H9 (cell line): ENCODE measurements at regions not wholly inside any gene's neighbourhood (a gene's known extent, or its start where the extent isn't known, plus 50 kb on each side); places are given as distances from the start of the nearest gene placed in this dataset.

Experiments used
- DNase-seq: peaks from one replicate; pipeline ENCODE4 v3.0.0-alpha.2; 2017
- H2AFZ ChIP-seq: one replicate; pipeline ENCODE4 v1.6.1; 2013; ENCODE audit warnings: mild to moderate bottlenecking, low read length, control low read depth, moderate library complexity
- H2AK5ac ChIP-seq: 2 replicates; pipeline ENCODE4 v1.6.1; 2013; ENCODE audit warnings: low read length, control low read depth, mixed read lengths; ENCODE audit not compliant: insufficient read length
- H2BK120ac ChIP-seq: one replicate; pipeline ENCODE4 v1.6.1; 2013; ENCODE audit warnings: low read depth, mild to moderate bottlenecking, low read length, control low read depth, inconsistent platforms; ENCODE audit not compliant: poor library complexity, severe bottlenecking
- H2BK12ac ChIP-seq: 2 replicates; pipeline ENCODE4 v1.6.1; 2013; ENCODE audit warnings: low read length, control low read depth, mixed read lengths, low read depth; ENCODE audit not compliant: insufficient read length
- H2BK15ac ChIP-seq: 2 replicates; pipeline ENCODE4 v1.6.1; 2013; ENCODE audit warnings: low read depth, low read length, control low read depth
- H2BK20ac ChIP-seq: one replicate; pipeline ENCODE4 v1.6.1; 2013; ENCODE audit warnings: low read depth, mild to moderate bottlenecking, low read length, control low read depth, inconsistent platforms; ENCODE audit not compliant: poor library complexity, severe bottlenecking
- H2BK5ac ChIP-seq: 2 replicates; pipeline ENCODE4 v1.6.1; 2013; ENCODE audit warnings: low read length, control low read depth, mixed read lengths; ENCODE audit not compliant: insufficient read length
- H3K14ac ChIP-seq: 2 replicates; pipeline ENCODE4 v1.6.1; 2013; ENCODE audit warnings: low read length, control low read depth; ENCODE audit not compliant: insufficient read depth
- H3K18ac ChIP-seq: 2 replicates; pipeline ENCODE4 v1.6.1; 2013; ENCODE audit warnings: low read depth, mild to moderate bottlenecking, mixed read lengths, low read length, control low read depth; ENCODE audit not compliant: insufficient read length
- H3K23ac ChIP-seq: 2 replicates; pipeline ENCODE4 v1.6.1; 2013; ENCODE audit warnings: low read length, control low read depth, mixed read lengths, low read depth; ENCODE audit not compliant: insufficient read length
- H3K23me2 ChIP-seq: 2 replicates; pipeline ENCODE4 v1.6.1; 2013; ENCODE audit warnings: low read depth, mild to moderate bottlenecking, mixed read lengths, low read length, control low read depth; ENCODE audit not compliant: insufficient read length, poor library complexity, severe bottlenecking
- H3K27ac ChIP-seq: 2 replicates; pipeline ENCODE4 v1.5.1; 2013; ENCODE audit warnings: low read length, control low read depth, mixed read lengths, low read depth; ENCODE audit not compliant: insufficient read length
- H3K27me3 ChIP-seq: 2 replicates; pipeline ENCODE4 v1.6.1; 2013; ENCODE audit warnings: low read length, control low read depth, inconsistent platforms; ENCODE audit not compliant: insufficient read depth
- H3K4ac ChIP-seq: 2 replicates; pipeline ENCODE4 v1.6.1; 2013; ENCODE audit warnings: low read depth, mild to moderate bottlenecking, control low read depth, inconsistent platforms, low read length, moderate library complexity
- H3K4me1 ChIP-seq: 2 replicates; pipeline ENCODE4 v1.6.1; 2013; ENCODE audit warnings: low read length, control low read depth, inconsistent platforms; ENCODE audit not compliant: insufficient read depth
- H3K4me2 ChIP-seq: 2 replicates; pipeline ENCODE4 v1.6.1; 2013; ENCODE audit warnings: low read length, control low read depth, mixed read lengths; ENCODE audit not compliant: insufficient read length, insufficient read depth
- H3K56ac ChIP-seq: 2 replicates; pipeline ENCODE4 v1.6.1; 2013; ENCODE audit warnings: low read depth, mild to moderate bottlenecking, mixed read lengths, low read length, control low read depth; ENCODE audit not compliant: insufficient read length
- H3K79me1 ChIP-seq: 2 replicates; pipeline ENCODE4 v1.6.1; 2013; ENCODE audit warnings: low read depth, mild to moderate bottlenecking, moderate library complexity, low read length, control low read depth, inconsistent platforms; ENCODE audit not compliant: insufficient read depth, poor library complexity, severe bottlenecking
- H3K79me2 ChIP-seq: 2 replicates; pipeline ENCODE4 v1.6.1; 2013; ENCODE audit warnings: low read length, control low read depth, inconsistent platforms; ENCODE audit not compliant: insufficient read depth
- H3K9ac ChIP-seq: 2 replicates; pipeline ENCODE4 v1.6.1; 2013; ENCODE audit warnings: low read length, control low read depth, mixed read lengths; ENCODE audit not compliant: insufficient read length; ENCODE audit errors: extremely low read depth
- H3K9me3 ChIP-seq: one replicate; pipeline ENCODE4 v1.6.1; 2013; ENCODE audit warnings: low read depth, low read length, inconsistent platforms; ENCODE audit not compliant: control insufficient read depth
- H3T11ph ChIP-seq: one replicate; pipeline ENCODE4 v1.6.1; 2013; ENCODE audit warnings: mild to moderate bottlenecking, low read length, control low read depth, inconsistent platforms
- H4K20me1 ChIP-seq: one replicate; pipeline ENCODE4 v1.6.1; 2013; ENCODE audit not compliant: control insufficient read depth, insufficient read length, insufficient read depth
- H4K5ac ChIP-seq: 2 replicates; pipeline ENCODE4 v1.6.1; 2013; ENCODE audit warnings: low read depth, mild to moderate bottlenecking, mixed read lengths, low read length, control low read depth; ENCODE audit not compliant: insufficient read length
- H4K8ac ChIP-seq: replicated peaks from 2 replicates; pipeline ENCODE4 v1.6.1; 2013; ENCODE audit warnings: low read length, control low read depth, mixed read lengths, low read depth; ENCODE audit not compliant: insufficient read length
- H4K91ac ChIP-seq: 2 replicates; pipeline ENCODE4 v1.6.1; 2013; ENCODE audit warnings: low read depth, mild to moderate bottlenecking, moderate library complexity, mixed read lengths, low read length, control low read depth; ENCODE audit not compliant: insufficient read length
- H3K27ac Mint-ChIP-seq, 3 experiments: 2 replicates in 2 of 3; 3 replicates in 1 of 3; pipeline ENCODE4 v1.8.0; 2020 to 2021; ENCODE audit warnings: mixed read lengths in 3 of 3, mild to moderate bottlenecking in 1 of 3, moderate library complexity in 1 of 3
- H3K27me3 Mint-ChIP-seq: 2 replicates; pipeline ENCODE4 v1.8.0; 2021; ENCODE audit warnings: low read depth, mild to moderate bottlenecking, moderate library complexity, mixed read lengths
- H3K36me3 Mint-ChIP-seq, 3 experiments: 2 replicates in 2 of 3; 3 replicates in 1 of 3; pipeline ENCODE4 v1.8.0; 2020 to 2021; ENCODE audit warnings: low read depth in 3 of 3, mixed read lengths in 3 of 3; ENCODE audit not compliant: insufficient read depth in 1 of 3
- H3K4me1 Mint-ChIP-seq, 2 experiments: 2 replicates each; pipeline ENCODE4 v1.8.0; 2020; ENCODE audit warnings: mixed read lengths in 2 of 2
- H3K4me3 Mint-ChIP-seq, 2 experiments: 2 replicates in 1 of 2; 3 replicates in 1 of 2; pipeline ENCODE4 v1.8.0; 2020 to 2021; ENCODE audit warnings: mild to moderate bottlenecking in 2 of 2, mixed read lengths in 2 of 2, moderate library complexity in 1 of 2
- H3K9me3 Mint-ChIP-seq, 2 experiments: 2 replicates in 1 of 2; 3 replicates in 1 of 2; pipeline ENCODE4 v1.8.0; 2020; ENCODE audit warnings: mild to moderate bottlenecking in 2 of 2, mixed read lengths in 2 of 2, moderate library complexity in 1 of 2
- CTCF ChIP-seq: fragments of 200-600 bp; sonication (generic); conservative IDR thresholded peaks from 3 replicates; pipeline ENCODE4 v1.8.0; 2021; ENCODE audit warnings: antibody characterized with exemption, mild to moderate bottlenecking
- WGBS: extraction: QIAGEN DNeasy Blood & Tissue Kit; methylation state at CpG from one replicate; pipeline ENCODE4 v1.1.7; 2013; ENCODE audit warnings: missing lambda C conversion rate, low lambda C conversion rate, mixed read lengths; ENCODE audit not compliant: insufficient read length; ENCODE audit errors: extremely low coverage; 5-methylcytosine and 5-hydroxymethylcytosine counted together

GRCh38 chr10:88058750-88059149 is 195.3 kb downstream of the PTEN start:
- no peaks in the 10 kb centered on the region for H3K27me3 Mint-ChIP-seq

More at GRCh38 chr10:88058750-88059149, 195.3 kb downstream of the PTEN start:
- Mint-ChIP-seq H3K4me1 (no peaks in the 10 kb centered on the region; a peak in 1 of 4 replicates), H3K27ac (no peak overlapping the region), H3K36me3 (no peaks in the 10 kb centered on the region; a peak in 1 of 7 replicates), H3K9me3 (peaks cover 0 to 3% of the 10 kb centered on the region in 2 experiments; a peak in 2 of 5 replicates), H3K4me3 (no peak overlapping the region)
- no peak overlapping the region for H3K56ac ChIP-seq
- no peak overlapping the region for H3K14ac ChIP-seq
- TF ChIP-seq CTCF, result no peak
- WGBS, result no CpG with 5 or more reads among the region's 4 CpGs
- H3K9ac ChIP-seq, result no peak overlapping the region
- no peak overlapping the region for H3K4me2 ChIP-seq
- no peak overlapping the region for H2AFZ ChIP-seq
- H3K23ac ChIP-seq, result no peak overlapping the region
- H2BK5ac ChIP-seq, result no peak overlapping the region
- no peak overlapping the region for H4K8ac ChIP-seq
- no peak overlapping the region for H3K18ac ChIP-seq
- H3K4me1 ChIP-seq, result no peaks in the 10 kb centered on the region
- no peaks in the 10 kb centered on the region for H3K79me2 ChIP-seq
- H3T11ph ChIP-seq, result no peak overlapping the region
- H2BK12ac ChIP-seq, result no peak overlapping the region
- no peaks in the 10 kb centered on the region for H4K20me1 ChIP-seq
- no peak overlapping the region for H4K5ac ChIP-seq
- H3K27me3 ChIP-seq, result no peaks in the 10 kb centered on the region
- no peak overlapping the region for H4K91ac ChIP-seq
- H2BK20ac ChIP-seq, result no peak overlapping the region
- no peaks in the 10 kb centered on the region for H3K9me3 ChIP-seq
- no peak overlapping the region for H2BK15ac ChIP-seq
- H3K79me1 ChIP-seq, result no peaks in the 10 kb centered on the region
- H3K4ac ChIP-seq, result no peak overlapping the region
- H2AK5ac ChIP-seq, result no peak overlapping the region
- H3K23me2 ChIP-seq, result no peaks in the 10 kb centered on the region
- no peak for DNase-seq
- no peak overlapping the region for H3K27ac ChIP-seq
- H2BK120ac ChIP-seq, result no peak overlapping the region
